ENCODE measurements at regions not wholly inside any gene's neighbourhood (a gene's known extent, or its start where the extent isn't known, plus 50 kb on each side); places are given as distances from the start of the nearest gene placed in this dataset.
A peak's percentile ranks its signal among the peaks of the same experiment; 100 is the strongest.
"Not testable (repeated sequence)": the region's sequence is repeated elsewhere in the genome, so short reads cannot be mapped to it uniquely, and the experiment has no call there.

DNA sequence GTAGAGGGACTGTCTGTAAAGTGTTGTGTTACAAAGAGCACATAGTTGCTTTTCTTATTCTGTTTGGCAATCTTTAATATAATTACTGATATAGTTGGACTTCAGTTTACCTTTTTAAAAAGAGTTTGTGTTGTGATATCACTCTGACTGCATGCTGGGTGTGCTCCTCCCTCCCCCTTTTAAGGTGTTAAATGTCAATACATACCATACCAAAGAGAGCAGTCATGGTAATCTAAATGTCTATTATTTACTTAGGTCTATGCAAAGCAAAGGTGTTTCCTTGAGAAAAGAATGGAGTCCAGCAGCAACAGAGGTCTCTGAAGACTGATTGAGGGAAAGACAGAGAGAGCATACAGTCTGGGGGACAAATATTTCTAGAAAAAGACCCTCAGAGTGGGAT lies 275.1 kb upstream of the NRP1 start:
- no peak for DNase-seq (ENCODE audit: low read depth)

DNA sequence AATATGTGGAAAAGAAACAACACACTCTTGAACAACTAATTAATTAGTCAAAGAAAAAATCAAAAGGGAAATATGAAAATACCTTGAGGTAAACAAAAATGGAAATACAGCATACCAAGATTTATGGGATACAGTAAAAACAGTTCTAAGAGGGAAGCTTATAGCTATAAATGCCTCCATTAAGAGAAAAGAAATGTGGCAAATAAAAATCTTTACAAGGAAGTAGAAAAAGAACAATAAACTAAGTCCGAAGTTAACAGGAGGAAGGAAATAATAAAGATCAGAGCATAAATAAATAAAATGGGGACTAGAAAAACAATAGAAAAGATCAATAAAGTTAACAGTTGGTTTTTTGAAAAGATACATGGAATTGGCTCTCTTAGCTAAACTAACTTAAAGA lies 267.8 kb upstream of the NRP1 start:
- DNase-seq (ENCODE audit: low read depth), result no peak

DNA sequence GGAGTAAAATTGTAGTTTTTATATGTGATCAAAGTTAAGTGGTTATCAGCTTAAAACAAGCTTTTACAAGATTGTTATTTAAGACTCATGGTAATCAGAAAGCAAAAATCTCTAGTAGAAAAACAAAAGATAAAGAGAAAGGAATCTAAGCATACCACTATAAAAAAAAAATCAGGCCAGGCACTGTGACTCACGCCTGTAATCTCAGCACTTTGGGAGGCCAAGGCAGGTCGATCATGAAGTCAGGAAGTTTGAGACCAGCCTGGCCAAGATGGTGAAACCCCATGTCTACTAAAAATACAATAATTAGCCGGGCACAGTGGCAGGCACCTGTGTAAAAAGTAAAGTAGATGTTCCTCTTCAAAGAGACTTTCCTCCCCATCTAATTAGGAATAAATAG lies 265.9 kb upstream of the NRP1 start:
- DNase-seq (ENCODE audit: low read depth), result no peak

DNA sequence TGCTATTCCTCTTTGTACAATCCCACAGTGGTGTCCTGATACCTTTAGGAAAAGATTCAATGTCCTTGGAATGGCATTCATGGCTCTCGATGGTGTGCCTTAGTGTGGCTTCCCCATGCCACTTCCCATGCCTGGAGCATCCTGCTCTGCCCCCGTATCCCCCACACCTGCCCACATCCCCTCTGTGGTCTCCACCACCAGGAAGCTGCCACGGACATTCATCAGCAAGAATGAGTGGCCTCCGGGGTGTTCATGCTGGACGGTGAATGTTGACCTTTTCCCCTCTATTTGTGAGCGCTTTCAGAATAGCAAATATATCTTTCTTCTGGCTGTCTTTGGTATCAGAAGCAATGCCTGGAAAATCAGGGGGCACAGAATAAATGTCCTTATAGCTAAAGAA lies 262.0 kb upstream of the NRP1 start:
- no peak for DNase-seq (ENCODE audit: low read depth)

DNA sequence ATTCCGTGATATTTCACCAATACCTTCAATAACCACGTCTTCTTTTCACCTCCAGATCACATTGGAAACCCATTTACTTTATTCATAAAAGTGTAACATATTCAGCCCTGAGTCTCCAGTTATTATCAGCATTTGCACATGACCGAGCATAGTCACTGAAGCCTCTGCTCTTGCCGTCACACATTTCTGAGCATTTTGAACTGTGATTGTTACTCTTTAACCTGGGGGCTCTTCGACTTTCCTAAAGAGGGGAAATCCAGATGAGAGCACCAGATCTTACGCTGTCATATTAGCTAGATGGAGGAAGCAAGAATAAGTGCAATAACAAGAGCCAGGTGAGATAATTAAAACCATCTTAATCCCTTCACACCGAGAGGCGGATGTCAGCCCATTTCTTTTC lies 260.0 kb upstream of the NRP1 start:
- no peak for DNase-seq (ENCODE audit: low read depth)

DNA sequence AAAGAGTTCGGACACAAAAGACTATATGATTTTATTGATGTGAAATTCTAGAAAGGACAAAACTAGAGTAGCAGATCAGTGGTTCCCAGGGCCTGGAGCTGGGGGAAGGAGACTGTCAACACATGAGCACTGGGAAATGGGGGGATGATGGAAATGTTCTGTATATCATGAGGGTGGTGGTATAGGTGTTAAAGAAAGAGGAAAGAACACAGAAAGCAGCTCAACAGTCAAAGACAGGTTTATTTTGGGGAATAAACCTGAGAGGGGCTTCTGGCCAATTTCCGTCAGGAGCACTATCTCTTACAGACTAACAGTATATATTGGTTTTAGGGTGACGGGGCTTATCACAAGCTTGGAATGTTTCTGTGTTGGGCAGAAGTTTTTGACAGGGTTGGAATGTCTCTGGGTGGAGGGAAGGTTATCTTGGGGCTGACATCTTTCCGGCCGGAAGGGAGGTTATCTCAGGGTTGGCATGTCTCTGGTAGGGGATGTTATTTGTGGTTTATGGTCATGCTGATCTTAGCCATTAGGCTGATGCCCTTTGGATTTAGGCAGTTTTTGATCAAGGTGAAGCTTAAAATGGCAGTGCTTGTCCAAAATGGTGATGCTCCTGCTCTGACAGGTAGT lies 254.6 kb upstream of the NRP1 start:
- no peak for DNase-seq (ENCODE audit: low read depth)

DNA sequence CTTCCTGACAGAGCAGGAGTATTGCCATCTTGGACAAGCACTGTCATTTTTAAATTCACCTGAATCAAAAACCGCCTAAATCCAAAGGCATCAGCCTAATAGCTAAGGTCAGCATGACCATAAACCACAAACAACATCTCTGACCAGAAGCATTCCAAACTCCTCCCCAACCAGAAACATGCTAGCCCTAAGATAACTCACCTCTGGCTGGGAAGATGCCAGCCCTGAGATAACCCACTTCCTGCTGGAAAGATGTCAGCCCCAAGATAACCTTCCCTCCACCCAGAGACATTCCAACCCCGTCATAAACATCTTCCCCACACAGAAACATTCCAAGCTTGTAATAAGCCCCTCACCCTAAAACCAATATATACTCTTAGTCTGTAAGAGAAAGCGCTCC lies 250.1 kb upstream of the NRP1 start:
- not testable (repeated sequence) for DNase-seq (ENCODE audit: low read depth)

DNA sequence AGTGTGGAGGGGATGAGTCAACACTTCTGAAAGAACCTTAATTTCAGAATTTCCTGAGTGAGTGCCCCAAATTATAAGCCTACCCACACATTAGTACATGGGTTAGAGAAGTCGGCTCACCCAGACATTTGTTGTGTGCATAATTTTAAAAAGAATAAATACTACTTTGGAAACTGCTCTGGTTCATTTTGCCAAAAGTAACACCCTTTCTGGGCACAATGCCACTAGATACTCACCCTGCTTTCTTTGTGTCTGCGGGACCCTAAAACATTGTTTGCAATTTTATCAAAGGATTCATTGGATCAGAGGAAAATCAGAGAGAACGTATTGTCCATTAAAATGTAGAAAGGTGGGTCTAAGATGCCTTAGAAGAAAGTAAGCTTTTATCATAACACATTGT lies 245.5 kb upstream of the NRP1 start:
- DNase-seq (ENCODE audit: low read depth), result no peak

DNA sequence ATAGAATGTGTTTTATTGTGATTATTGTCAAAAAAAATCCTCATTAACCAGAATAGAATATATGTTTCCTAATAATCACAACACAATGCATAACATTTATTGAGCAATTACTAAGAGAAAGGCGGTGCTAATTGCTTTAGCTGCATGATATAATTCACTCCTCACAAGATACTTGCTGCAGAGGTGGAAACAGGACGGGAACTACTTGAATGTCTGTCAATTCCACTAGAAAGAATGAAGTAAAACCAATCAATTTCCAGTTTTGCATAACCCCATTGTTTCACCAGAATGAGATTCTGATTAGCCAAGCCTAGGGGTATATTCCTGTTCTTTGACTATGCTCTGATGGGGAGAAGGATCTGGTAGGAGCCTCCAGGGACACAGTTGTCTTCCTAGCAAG lies 239.1 kb upstream of the NRP1 start:
- DNase-seq (ENCODE audit: low read depth), result no peak

DNA sequence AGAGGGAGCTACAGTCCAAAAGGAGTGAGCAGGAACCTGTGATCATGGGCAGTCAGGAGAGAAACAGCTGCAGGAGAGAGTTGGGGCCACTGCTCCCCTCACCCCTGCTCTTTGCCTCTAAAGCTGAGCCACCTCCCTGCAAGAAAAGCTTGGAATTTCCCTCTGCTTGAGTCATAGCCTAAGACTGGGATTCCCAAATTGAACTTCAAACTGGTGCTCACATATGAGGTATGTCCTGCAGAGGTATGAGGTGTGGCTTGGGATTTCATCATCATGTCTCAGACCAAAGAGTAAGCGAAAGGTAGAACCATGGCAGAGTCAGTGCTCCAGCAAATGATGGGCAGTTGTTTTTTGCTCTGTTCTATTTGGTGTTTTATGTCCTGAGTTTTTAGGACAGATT lies 237.1 kb upstream of the NRP1 start:
- DNase-seq (ENCODE audit: low read depth), result no peak

DNA sequence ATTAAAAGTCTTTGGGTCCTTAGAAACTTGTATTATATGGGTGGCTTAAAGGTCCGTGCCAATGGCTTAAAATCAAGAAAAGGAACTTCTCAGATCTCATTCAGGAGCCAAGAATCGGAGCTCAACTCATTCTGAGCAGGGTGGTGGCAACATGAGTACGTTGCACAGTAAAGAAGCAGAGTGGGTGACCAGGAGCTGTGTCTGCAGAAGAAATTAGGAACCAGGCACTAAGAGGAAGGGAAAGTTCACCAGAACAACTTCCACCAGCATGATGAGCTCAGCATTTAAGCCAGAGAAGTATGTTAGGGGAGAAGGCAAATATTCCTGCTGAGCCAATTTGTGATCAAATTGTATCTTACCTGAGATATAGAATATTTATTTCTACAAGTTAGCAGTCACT lies 236.0 kb upstream of the NRP1 start:
- no peak for DNase-seq (ENCODE audit: low read depth)

DNA sequence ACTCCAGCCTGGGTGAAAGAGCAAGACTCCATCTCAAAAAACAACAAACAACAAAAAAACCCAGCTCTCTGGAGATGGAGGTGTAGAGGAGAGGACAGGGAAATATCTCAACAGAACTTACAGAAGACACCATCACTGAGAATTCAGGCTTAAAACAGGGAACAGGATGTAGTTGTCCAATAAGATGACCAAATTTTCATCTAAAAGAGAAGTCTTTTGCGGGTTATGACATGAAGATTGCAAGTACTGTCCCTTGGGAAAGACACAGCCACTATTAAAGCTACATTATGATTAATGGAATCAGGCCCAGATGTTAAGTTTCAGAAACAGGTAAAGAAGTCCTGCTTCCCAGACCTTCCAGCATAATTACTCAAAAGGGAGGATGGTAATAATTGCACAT lies 235.2 kb upstream of the NRP1 start:
- no peak for DNase-seq (ENCODE audit: low read depth)

DNA sequence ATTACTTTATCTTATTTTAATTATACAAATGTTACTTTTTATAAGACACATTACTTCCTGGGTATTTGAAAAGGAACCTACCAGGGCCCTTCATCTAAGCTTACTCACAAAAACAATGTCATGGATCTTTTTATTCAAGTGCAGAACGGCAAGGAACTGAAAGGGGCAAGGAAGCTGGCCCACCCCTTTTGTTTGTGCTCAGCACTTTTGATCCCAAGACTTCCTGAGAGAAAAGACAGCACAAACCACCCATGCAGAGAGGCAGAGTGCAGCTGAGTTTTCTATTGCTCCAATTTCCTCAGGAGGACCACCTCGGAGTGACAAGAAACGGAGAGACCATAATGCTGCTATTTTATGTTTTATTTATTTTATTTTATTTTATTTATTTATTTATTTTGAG lies 232.0 kb upstream of the NRP1 start:
- no peak for DNase-seq (ENCODE audit: low read depth)

DNA sequence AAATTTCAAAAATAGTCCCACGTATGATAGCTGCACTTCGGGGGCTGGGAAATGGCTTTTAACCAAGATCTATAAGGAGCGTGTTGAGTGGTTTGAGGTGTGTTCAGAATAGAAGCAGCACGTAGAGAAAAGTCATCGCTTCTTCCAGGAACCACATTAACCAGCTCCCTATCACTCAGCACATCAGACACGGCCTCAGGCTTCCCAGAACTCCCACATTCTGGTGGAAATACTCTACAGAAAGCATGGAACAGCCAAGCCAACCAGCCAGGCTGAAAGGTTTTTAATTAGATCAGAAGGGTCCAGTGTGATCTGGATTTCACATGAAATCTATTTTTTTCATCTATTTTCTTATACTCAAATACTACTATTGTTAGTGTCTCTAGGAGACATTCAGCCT lies 231.5 kb upstream of the NRP1 start:
- DNase-seq (ENCODE audit: low read depth), result no peak

DNA sequence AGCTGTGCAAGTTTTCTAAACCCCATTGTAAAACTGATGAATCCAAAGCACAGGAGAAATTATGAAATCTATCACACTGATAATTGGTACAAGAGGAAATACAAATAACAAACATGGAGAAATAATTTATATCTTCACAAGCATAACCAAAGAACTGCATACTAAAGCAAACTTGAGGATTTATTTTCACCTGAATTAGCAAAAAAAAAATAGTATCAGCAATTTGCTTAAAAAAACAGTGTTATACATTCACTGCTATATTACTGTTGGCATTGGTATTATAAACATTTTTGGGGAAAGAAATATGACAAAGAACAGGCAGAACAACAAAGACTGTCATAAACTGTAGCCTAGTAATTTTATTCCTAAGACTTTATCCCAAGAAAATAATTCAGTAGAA lies 230.8 kb upstream of the NRP1 start:
- DNase-seq (ENCODE audit: low read depth), result no peak

DNA sequence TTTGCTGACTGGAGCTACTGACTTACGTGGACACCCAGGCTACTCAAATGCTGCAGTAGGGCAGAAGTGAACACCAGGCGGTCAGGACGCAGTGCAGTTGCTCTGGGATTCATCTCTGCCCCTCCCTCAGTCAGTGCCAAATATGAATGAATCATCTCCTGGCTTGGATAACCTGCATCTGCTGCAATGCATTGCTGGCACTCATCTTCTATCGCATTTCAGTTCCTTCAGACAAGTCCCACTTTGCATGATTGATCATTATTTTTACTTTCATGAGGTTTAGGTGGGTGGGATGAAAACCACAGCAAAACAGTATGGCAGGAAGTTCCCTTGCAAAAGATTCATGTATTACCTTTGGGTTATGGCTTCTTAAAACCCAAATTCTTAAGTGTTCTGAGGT lies 224.6 kb upstream of the NRP1 start:
- DNase-seq (ENCODE audit: low read depth), result peak; percentile 65

DNA sequence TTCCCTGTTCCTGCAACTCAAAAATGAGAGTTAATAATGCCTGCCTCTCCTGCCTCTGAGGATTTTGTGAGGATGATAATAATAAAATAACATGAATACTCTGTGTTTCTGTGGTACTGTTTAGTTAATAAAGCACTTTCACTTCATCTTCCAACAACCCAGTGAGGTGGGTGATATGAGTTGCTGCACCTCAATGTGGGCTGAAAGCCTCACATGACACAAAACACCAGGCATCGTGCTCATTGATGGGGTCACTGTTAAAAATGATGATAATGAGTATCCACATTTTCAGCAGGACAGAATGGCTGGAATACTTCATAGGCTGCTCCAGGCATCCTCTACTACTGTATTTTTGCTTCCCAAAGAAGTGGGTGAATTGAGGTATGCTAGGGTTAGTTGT lies 222.8 kb upstream of the NRP1 start:
- DNase-seq (ENCODE audit: low read depth), result no peak

DNA sequence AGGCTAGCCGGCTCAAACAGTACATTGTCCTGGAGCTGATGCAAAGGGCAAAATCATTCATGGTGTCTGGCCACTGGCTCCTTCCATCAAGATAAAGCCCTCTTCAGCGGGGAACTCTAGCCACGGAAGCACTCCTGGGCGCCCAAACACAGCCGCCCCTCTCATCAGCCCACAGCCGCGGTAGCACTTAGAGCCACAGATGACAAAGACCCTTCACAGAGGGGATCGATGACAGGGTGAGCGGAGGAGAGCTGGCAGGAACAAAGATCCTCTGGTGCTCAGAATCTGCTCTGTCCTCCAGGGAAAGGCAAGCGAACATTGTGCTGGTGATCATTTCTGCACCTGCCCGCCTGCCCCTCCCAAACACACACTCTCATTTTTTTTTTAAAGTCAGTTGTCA lies 222.2 kb upstream of the NRP1 start:
- DNase-seq (ENCODE audit: low read depth), result no peak

DNA sequence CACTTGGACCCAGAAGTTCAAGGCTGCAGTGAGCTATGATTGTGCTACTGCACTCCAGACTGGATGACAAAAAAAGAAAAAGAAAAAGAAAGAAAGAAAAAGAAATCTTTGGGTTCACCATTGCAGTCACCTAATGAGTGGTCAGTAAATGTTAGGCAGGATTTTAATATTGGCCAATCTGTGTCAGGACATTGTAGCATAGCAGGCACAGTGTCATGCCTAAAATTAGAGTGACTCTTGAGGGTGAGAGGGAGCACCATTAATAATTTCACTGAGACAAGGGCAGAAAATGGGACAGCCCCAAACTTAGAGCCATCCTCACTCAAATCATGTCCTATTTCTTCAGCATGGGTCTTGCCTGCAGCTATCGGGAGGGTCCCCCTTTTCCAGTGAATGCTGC lies 221.6 kb upstream of the NRP1 start:
- DNase-seq (ENCODE audit: low read depth), result no peak

DNA sequence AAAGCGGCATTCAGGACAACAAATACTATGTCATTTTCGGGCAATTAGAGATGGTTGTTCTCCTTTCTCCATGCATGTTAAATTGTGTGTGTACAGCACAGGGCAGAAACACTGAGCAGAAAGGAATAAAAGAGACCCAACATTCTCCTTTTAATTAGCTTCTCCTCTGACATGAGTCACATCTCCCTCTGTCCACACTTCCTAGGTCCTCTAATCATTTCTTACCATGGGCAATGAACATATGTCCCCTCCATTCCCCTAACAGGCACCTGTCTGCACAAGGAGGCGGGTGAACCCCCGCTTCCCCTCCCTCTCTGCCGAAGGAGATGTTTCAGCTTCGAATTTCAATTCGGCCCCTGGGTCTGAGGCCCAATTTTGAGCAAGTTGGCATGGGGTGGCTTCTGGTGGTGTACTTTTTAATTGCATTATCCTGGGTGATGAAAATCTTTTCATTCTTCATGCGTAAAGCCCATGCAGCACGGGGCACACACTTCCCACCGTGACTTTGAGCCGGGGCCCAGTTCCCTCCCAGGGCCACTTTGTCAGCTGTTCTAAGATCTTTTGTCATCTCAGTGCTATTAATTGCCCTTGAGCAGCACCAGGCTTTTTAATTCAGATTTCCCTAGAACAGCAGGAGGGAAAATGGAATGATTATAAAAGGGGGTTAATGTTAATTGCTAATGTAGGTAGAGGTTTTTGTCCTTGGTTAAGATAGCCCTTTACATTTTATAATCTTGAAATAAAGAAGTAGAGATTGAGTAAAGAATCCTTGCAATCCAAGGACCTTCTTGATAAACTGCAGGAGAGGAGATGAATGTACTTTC lies 219.5 kb upstream of the NRP1 start:
- DNase-seq (ENCODE audit: low read depth), result no peak

DNA sequence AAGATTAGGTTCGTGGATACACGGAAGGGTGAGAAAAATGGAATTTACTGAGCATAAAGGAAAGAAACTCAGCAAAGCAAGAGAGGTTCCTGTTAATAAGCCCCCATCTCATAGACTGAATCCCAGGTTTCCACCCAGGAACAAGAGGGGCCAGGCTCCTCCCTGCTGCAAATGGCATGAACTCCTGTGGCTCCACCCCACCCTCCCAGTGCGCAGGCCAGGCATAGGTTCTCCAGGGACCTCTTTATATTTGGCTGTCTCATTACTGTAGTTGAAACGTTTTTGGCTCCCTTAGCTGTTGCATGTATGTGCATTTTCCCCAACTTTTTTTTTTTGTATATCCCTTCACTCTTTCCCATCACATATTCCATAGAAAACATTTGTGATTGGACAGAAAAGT lies 217.8 kb upstream of the NRP1 start:
- DNase-seq (ENCODE audit: low read depth), result no peak

DNA sequence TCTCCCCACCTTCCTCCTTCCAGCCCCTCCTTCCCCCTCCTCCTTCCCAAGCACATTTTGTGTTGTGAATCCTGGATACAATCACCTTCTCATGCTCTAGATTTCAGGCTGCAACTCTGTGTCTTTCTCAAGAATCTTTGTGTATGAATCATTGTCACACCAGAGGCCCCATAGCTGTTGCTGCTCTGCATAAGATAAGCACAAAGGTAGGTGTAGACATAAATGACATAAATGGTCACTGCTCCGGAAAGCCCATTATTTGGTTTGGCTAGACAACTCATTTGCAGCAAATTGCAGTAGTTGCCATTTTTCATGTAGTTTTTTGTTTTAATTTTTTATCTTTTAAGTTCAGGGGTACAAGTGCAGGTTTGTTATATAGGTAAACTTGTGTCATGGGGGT lies 216.3 kb upstream of the NRP1 start:
- DNase-seq (ENCODE audit: low read depth), result no peak

DNA sequence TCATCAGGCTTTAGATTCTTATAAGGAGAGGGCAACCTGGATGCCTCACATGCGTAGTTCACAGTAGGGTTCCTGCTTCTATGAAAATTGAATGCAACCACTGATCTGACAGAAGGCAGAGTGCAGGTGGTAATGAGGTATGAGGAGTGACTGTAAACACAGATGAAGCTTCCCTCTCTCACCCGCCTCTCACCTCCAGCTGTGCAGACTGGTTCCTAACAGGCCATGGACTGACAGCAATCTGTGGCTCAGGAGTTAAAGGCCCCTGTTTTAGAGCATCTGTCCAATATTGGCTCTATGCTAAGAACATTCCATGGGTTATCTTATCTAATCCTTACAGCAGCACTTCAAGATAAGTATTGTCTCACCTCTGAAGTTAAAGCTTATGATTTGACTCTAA lies 213.5 kb upstream of the NRP1 start:
- no peak for DNase-seq (ENCODE audit: low read depth)

DNA sequence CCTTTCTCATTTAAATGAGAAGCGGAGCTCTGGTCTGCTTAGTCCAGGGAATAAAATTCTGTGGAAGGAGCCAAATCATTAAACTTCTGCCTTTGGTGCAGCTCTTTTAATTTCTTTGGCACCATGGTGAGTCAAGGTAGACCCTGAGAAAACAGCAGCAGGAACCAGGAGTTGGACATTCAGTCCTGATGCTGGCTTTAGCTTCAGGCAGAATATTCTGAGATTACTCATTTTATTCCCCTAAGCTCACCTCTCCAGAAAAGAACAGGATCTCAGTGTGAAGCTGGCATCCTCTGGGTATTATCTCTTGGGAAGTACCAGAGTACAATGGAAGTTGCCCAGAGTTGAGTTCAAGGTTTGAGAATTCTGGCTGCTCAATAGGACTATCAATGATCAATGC lies 211.6 kb upstream of the NRP1 start:
- no peak for DNase-seq (ENCODE audit: low read depth)

Measured in stromal cell of bone marrow (primary cell).